Thyroid gland (tissue), 4 donors: ENCODE measurements at regions not wholly inside any gene's neighbourhood (a gene's known extent, or its start where the extent isn't known, plus 50 kb on each side); places are given as distances from the start of the nearest gene placed in this dataset.

Experiments used
- CTCF ChIP-seq, 6 experiments: fragments of 200-600 bp in 3 of 6; fragments of 450-650 bp in 3 of 6; sonication (generic) in 3 of 6; IDR thresholded peaks; one replicate each; pipeline ENCODE4 v1.5.1; 2016 to 2019; ENCODE audit warnings: antibody characterized with exemption in 6 of 6, mild to moderate bottlenecking in 2 of 6, inconsistent platforms in 1 of 6, moderate library complexity in 1 of 6
- POLR2A ChIP-seq, 2 donors: fragments of 450-650 bp; IDR thresholded peaks; one replicate each; pipeline ENCODE4 v1.6.1; 2017; ENCODE audit warnings: antibody characterized with exemption in 2 of 2, mild to moderate bottlenecking in 2 of 2, moderate library complexity in 1 of 2

GRCh38 chr5:8861764-8862163 is 684.1 kb downstream of the SEMA5A start:
- TF ChIP-seq CTCF (IDR thresholded peaks at IDR 0.05) (no peak), POLR2A (IDR thresholded peaks at IDR 0.05) (no peak)
